ENCODE measurements at regions not wholly inside any gene's neighbourhood (a gene's known extent, or its start where the extent isn't known, plus 50 kb on each side); places are given as distances from the start of the nearest gene placed in this dataset.

GRCh38 chr3:55178336-55178735, 250.5 kb upstream of the LRTM1 start:
- DNase-seq (ENCODE audit: low read depth): no peak

- no peak for DNase-seq (ENCODE audit: low read depth)
Measured at GRCh38 chr3:55177749-55178148, 249.9 kb upstream of the LRTM1 start.

- DNase-seq (ENCODE audit: low read depth): no peak
Measured at GRCh38 chr3:55175423-55175822, 247.6 kb upstream of the LRTM1 start.

GRCh38 chr3:55174747-55175146, 246.9 kb upstream of the LRTM1 start:
- peak; percentile 24 for DNase-seq (ENCODE audit: low read depth)

GRCh38 chr3:55173504-55173903, 245.6 kb upstream of the LRTM1 start:
- DNase-seq (ENCODE audit: low read depth): peak; percentile 42

GRCh38 chr3:55172913-55173312, 245.1 kb upstream of the LRTM1 start:
- DNase-seq (ENCODE audit: low read depth): no peak

- DNase-seq (ENCODE audit: low read depth): peak; percentile 40
Measured at GRCh38 chr3:55170444-55170843, 242.6 kb upstream of the LRTM1 start.

GRCh38 chr3:55169608-55170072, 241.8 kb upstream of the LRTM1 start:
- peak; percentile 100 for DNase-seq (ENCODE audit: low read depth)

GRCh38 chr3:55169161-55169560, 241.3 kb upstream of the LRTM1 start:
- DNase-seq (ENCODE audit: low read depth): no peak

GRCh38 chr3:55167586-55168317, 239.9 kb upstream of the LRTM1 start:
- DNase-seq (ENCODE audit: low read depth): peak; percentile 94

- DNase-seq (ENCODE audit: low read depth): peak; percentile 61
Measured at GRCh38 chr3:55166576-55167555, 239.0 kb upstream of the LRTM1 start.

GRCh38 chr3:55165704-55166405, 238.0 kb upstream of the LRTM1 start:
- no peak for DNase-seq (ENCODE audit: low read depth)

- DNase-seq (ENCODE audit: low read depth): peak; percentile 67
Measured at GRCh38 chr3:55165278-55165677, 237.4 kb upstream of the LRTM1 start.

GRCh38 chr3:55164876-55165275, 237.0 kb upstream of the LRTM1 start:
- DNase-seq (ENCODE audit: low read depth): peak; percentile 75

GRCh38 chr3:55164191-55164590, 236.3 kb upstream of the LRTM1 start:
- DNase-seq (ENCODE audit: low read depth): peak; percentile 70

- DNase-seq (ENCODE audit: low read depth): no peak
Measured at GRCh38 chr3:55163421-55163820, 235.6 kb upstream of the LRTM1 start.

- peak; percentile 93 for DNase-seq (ENCODE audit: low read depth)
Measured at GRCh38 chr3:55162031-55162795, 234.4 kb upstream of the LRTM1 start.

- peak; percentile 52 for DNase-seq (ENCODE audit: low read depth)
Measured at GRCh38 chr3:55161231-55161630, 233.4 kb upstream of the LRTM1 start.

GRCh38 chr3:55160241-55160983, 232.6 kb upstream of the LRTM1 start:
- peak; percentile 100 for DNase-seq (ENCODE audit: low read depth)

- DNase-seq (ENCODE audit: low read depth): no peak
Measured at GRCh38 chr3:55159711-55160110, 231.9 kb upstream of the LRTM1 start.

- DNase-seq (ENCODE audit: low read depth): no peak
Measured at GRCh38 chr3:55159016-55159415, 231.2 kb upstream of the LRTM1 start.
